ENCODE measurements at regions not wholly inside any gene's neighbourhood (a gene's known extent, or its start where the extent isn't known, plus 50 kb on each side); places are given as distances from the start of the nearest gene placed in this dataset.
"Not testable (repeated sequence)": the region's sequence is repeated elsewhere in the genome, so short reads cannot be mapped to it uniquely, and the experiment has no call there.

- WGBS (ENCODE audit: insufficient coverage, low coverage, low lambda C conversion rate, missing lambda C conversion rate), result 80% methylated on average over 3 of the region's 3 CpGs
- H3K36me3 ChIP-seq, result no peaks in the 10 kb centered on the region
- DNase-seq (no peak), ATAC-seq (no peak)
- no peak overlapping the region for H3K27ac ChIP-seq
- intact Hi-C loops (cut with DNase I), result no loop called here
- H3K4me1 ChIP-seq, result no peaks in the 10 kb centered on the region
- H3K9me3 ChIP-seq, result no peaks in the 10 kb centered on the region
- H3K27me3 ChIP-seq, result no peaks in the 10 kb centered on the region
- H3K4me3 ChIP-seq, result no peak overlapping the region
- no peak for TF ChIP-seq CTCF (IDR thresholded peaks at IDR 0.05)
- no peak for TF ChIP-seq POLR2A (IDR thresholded peaks at IDR 0.05)
These were observed 170.0 kb upstream of the SLC16A7 start for GRCh38 chr12:59425798-59426197.

GRCh38 chr12:59424666-59425065 is 171.2 kb upstream of the SLC16A7 start:
- intact Hi-C loops (cut with DNase I); H3K27me3 ChIP-seq; H3K9me3 ChIP-seq; H3K36me3 ChIP-seq; H3K4me1 ChIP-seq; DNase-seq; H3K4me3 ChIP-seq; ATAC-seq; H3K27ac ChIP-seq: not testable (repeated sequence)
- WGBS (ENCODE audit: insufficient coverage, low coverage, low lambda C conversion rate, missing lambda C conversion rate), result 79% methylated on average over 3 of the region's 3 CpGs

- 53% methylated on average over 1 of the region's 1 CpG for WGBS (ENCODE audit: insufficient coverage, low coverage, low lambda C conversion rate, missing lambda C conversion rate)
- H3K4me1 ChIP-seq, result no peaks in the 10 kb centered on the region
- ATAC-seq (no peak), DNase-seq (no peak)
- no peaks in the 10 kb centered on the region for H3K27me3 ChIP-seq
- intact Hi-C loops (cut with DNase I), result no loop called here
- no peak overlapping the region for H3K27ac ChIP-seq
- TF ChIP-seq CTCF (IDR thresholded peaks at IDR 0.05) (no peak), POLR2A (IDR thresholded peaks at IDR 0.05) (no peak)
- H3K9me3 ChIP-seq, result no peaks in the 10 kb centered on the region
- H3K4me3 ChIP-seq, result no peak overlapping the region
- no peaks in the 10 kb centered on the region for H3K36me3 ChIP-seq
These were observed 181.8 kb upstream of the SLC16A7 start for GRCh38 chr12:59414051-59414450.

GRCh38 chr12:59408431-59408830 is 187.4 kb upstream of the SLC16A7 start:
- DNase-seq (no peak), ATAC-seq (no peak)
- Histone ChIP-seq H3K27me3 (no peaks in the 10 kb centered on the region), H3K36me3 (no peaks in the 10 kb centered on the region), H3K4me1 (peaks cover 0 to 3% (median 0%) of the 10 kb centered on the region in 4 donors), H3K4me3 (no peak overlapping the region), H3K27ac (no peak overlapping the region), H3K9me3 (no peaks in the 10 kb centered on the region)
- TF ChIP-seq POLR2A (IDR thresholded peaks at IDR 0.05) (no peak), CTCF (IDR thresholded peaks at IDR 0.05) (no peak)
- WGBS (ENCODE audit: insufficient coverage, low coverage, low lambda C conversion rate, missing lambda C conversion rate), result 20% methylated on average over 1 of the region's 1 CpG
- intact Hi-C loops (cut with DNase I), result loop anchor here in 1 of 2 donors (10.0 kb wide), 1 partner anchor 396 kb away; no protein-coding TSS in a partner anchor

GRCh38 chr12:59407799-59408198 is 188.0 kb upstream of the SLC16A7 start:
- peaks cover 0 to 8% (median 0%) of the 10 kb centered on the region in 4 donors for H3K4me1 ChIP-seq
- ATAC-seq (peak in 2 of 4 donors; percentile 31 to 52), DNase-seq (no peak)
- 46% methylated on average over 2 of the region's 2 CpGs for WGBS (ENCODE audit: insufficient coverage, low coverage, low lambda C conversion rate, missing lambda C conversion rate)
- no peaks in the 10 kb centered on the region for H3K36me3 ChIP-seq
- TF ChIP-seq CTCF (IDR thresholded peaks at IDR 0.05), result no peak
- TF ChIP-seq POLR2A (IDR thresholded peaks at IDR 0.05), result no peak
- H3K9me3 ChIP-seq, result no peaks in the 10 kb centered on the region
- no peak overlapping the region for H3K27ac ChIP-seq
- H3K4me3 ChIP-seq, result no peak overlapping the region
- H3K27me3 ChIP-seq, result no peaks in the 10 kb centered on the region
- intact Hi-C loops (cut with DNase I), result loop anchor here in 1 of 2 donors (10.0 kb wide), 1 partner anchor 397 kb away; no protein-coding TSS in a partner anchor

Measured in right lobe of liver (tissue), 6 donors.